Natural killer cell (primary cell): ENCODE measurements at regions not wholly inside any gene's neighbourhood (a gene's known extent, or its start where the extent isn't known, plus 50 kb on each side); places are given as distances from the start of the nearest gene placed in this dataset.
A peak's percentile ranks its signal among the peaks of the same experiment; 100 is the strongest.

ENCODE experiments used
- ATAC-seq, 3 donors: fragments of 150-1000 bp in 2 of 3; fragments of 200-7000 bp in 1 of 3; cut with Tn5 transposase; 1 replicate in 1 of 3; 2 replicates in 2 of 3; pipeline ENCODE4 v1.10.0; 2021; ENCODE audit warnings: mild to moderate bottlenecking in 2 of 3, moderate library complexity in 2 of 3
- DNase-seq, 2 donors: peaks; one replicate each; pipeline versions ENCODE4 v3.0.0 to v3.0.0-alpha.2; 2013 to 2021; ENCODE audit warnings: mixed read lengths in 1 of 2
- H3K27ac ChIP-seq: one replicate; pipeline ENCODE4 v1.5.1; 2013; ENCODE audit warnings: mild to moderate bottlenecking, low read length
- H3K27me3 ChIP-seq: one replicate; pipeline ENCODE4 v1.6.1; 2013; ENCODE audit warnings: low read length; ENCODE audit not compliant: control insufficient read depth, insufficient read depth
- H3K36me3 ChIP-seq: one replicate; pipeline ENCODE4 v1.6.1; 2013; ENCODE audit warnings: low read length; ENCODE audit not compliant: control insufficient read depth, insufficient read depth
- H3K4me1 ChIP-seq: one replicate; pipeline ENCODE4 v1.6.1; 2013; ENCODE audit warnings: low read length; ENCODE audit not compliant: control insufficient read depth, insufficient read depth
- H3K4me3 ChIP-seq: one replicate; pipeline ENCODE4 v1.5.1; 2013; ENCODE audit warnings: low read length
- H3K9me3 ChIP-seq: one replicate; pipeline ENCODE4 v1.6.1; 2013; ENCODE audit warnings: low read length; ENCODE audit not compliant: control insufficient read depth, insufficient read depth
- H3K27ac Mint-ChIP-seq, 2 donors: one replicate each; pipeline ENCODE4 v1.8.0; 2022; ENCODE audit warnings: mild to moderate bottlenecking in 2 of 2, mixed read lengths in 2 of 2, moderate library complexity in 1 of 2
- H3K27me3 Mint-ChIP-seq, 2 donors: one replicate each; pipeline ENCODE4 v1.8.0; 2022; ENCODE audit warnings: low read depth in 2 of 2, mixed read lengths in 2 of 2
- H3K36me3 Mint-ChIP-seq: one replicate; pipeline ENCODE4 v1.8.0; 2022; ENCODE audit warnings: mixed read lengths
- H3K4me1 Mint-ChIP-seq, 2 donors: one replicate each; pipeline ENCODE4 v1.8.0; 2022; ENCODE audit warnings: mixed read lengths in 2 of 2
- H3K4me3 Mint-ChIP-seq: one replicate; pipeline ENCODE4 v1.8.0; 2022; ENCODE audit warnings: mild to moderate bottlenecking, moderate library complexity, mixed read lengths
- H3K9me3 Mint-ChIP-seq, 2 donors: one replicate each; pipeline ENCODE4 v1.8.0; 2022; ENCODE audit warnings: mixed read lengths in 2 of 2
- CTCF ChIP-seq: fragments of 200-600 bp; IDR thresholded peaks from one replicate; pipeline ENCODE4 v1.8.0; 2022; ENCODE audit warnings: antibody characterized with exemption
- WGBS: methylation state at CpG from one replicate; pipeline ENCODE4 v1.1.7; 2013; ENCODE audit warnings: missing lambda C conversion rate; ENCODE audit not compliant: insufficient coverage; 5-methylcytosine and 5-hydroxymethylcytosine counted together
- intact Hi-C: fragments of 100-400 bp; cut with micrococcal nuclease; formaldehyde crosslinking; loops from one replicate; pipeline ENCODE4 v1.14.2; 2022

- H3K9me3 ChIP-seq = no peaks in the 10 kb centered on the region
- H3K4me1 Mint-ChIP-seq = no peaks in the 10 kb centered on the region
- DNase-seq = no peak
- no peak overlapping the region for H3K4me3 ChIP-seq
- no peak for TF ChIP-seq CTCF
- H3K36me3 ChIP-seq = no peaks in the 10 kb centered on the region
- no peaks in the 10 kb centered on the region for H3K27me3 Mint-ChIP-seq
- no peaks in the 10 kb centered on the region for H3K36me3 Mint-ChIP-seq
- H3K27ac ChIP-seq = no peak overlapping the region
- H3K27ac Mint-ChIP-seq = no peak overlapping the region
- H3K4me1 ChIP-seq = no peaks in the 10 kb centered on the region
- no peaks in the 10 kb centered on the region for H3K27me3 ChIP-seq
- intact Hi-C loops = no loop called here
- WGBS = 66% methylated on average over 8 of the region's 8 CpGs
- ATAC-seq = no peak
- peaks cover 18 to 32% of the 10 kb centered on the region in 2 donors for H3K9me3 Mint-ChIP-seq
- H3K4me3 Mint-ChIP-seq = no peak overlapping the region
Observed at GRCh38 chr6:145491126-145491525, 244.2 kb downstream of the EPM2A start.

GRCh38 chr6:145497006-145497405, 238.3 kb downstream of the EPM2A start:
- Histone ChIP-seq H3K4me3 (no peak overlapping the region), H3K27me3 (no peaks in the 10 kb centered on the region), H3K27ac (no peak overlapping the region), H3K4me1 (no peaks in the 10 kb centered on the region), H3K9me3 (peaks cover 10% of the 10 kb centered on the region), H3K36me3 (no peaks in the 10 kb centered on the region)
- TF ChIP-seq CTCF = no peak
- ATAC-seq (no peak), DNase-seq (no peak)
- no peaks in the 10 kb centered on the region for H3K36me3 Mint-ChIP-seq
- H3K27me3 Mint-ChIP-seq = no peaks in the 10 kb centered on the region
- no peaks in the 10 kb centered on the region for H3K4me1 Mint-ChIP-seq
- H3K4me3 Mint-ChIP-seq = no peak overlapping the region
- intact Hi-C loops = no loop called here
- 49% methylated on average over 2 of the region's 2 CpGs for WGBS
- H3K27ac Mint-ChIP-seq = no peak overlapping the region
- peaks cover 10 to 27% of the 10 kb centered on the region in 2 donors for H3K9me3 Mint-ChIP-seq

- no peaks in the 10 kb centered on the region for H3K4me1 Mint-ChIP-seq
- Histone ChIP-seq H3K36me3 (no peaks in the 10 kb centered on the region), H3K27me3 (no peaks in the 10 kb centered on the region), H3K4me1 (no peaks in the 10 kb centered on the region), H3K27ac (no peak overlapping the region), H3K9me3 (peaks cover 12% of the 10 kb centered on the region), H3K4me3 (no peak overlapping the region)
- H3K4me3 Mint-ChIP-seq = no peak overlapping the region
- no peak for TF ChIP-seq CTCF
- no peaks in the 10 kb centered on the region for H3K36me3 Mint-ChIP-seq
- ATAC-seq (no peak), DNase-seq (no peak)
- intact Hi-C loops = no loop called here
- H3K9me3 Mint-ChIP-seq = peaks cover 10 to 24% of the 10 kb centered on the region in 2 donors
- H3K27me3 Mint-ChIP-seq = no peaks in the 10 kb centered on the region
- H3K27ac Mint-ChIP-seq = no peak overlapping the region
- 76% methylated on average over 4 of the region's 4 CpGs for WGBS
Observed at GRCh38 chr6:145498425-145498824, 236.9 kb downstream of the EPM2A start.

- H3K27ac ChIP-seq = no peak overlapping the region
- no peak for ATAC-seq
Observed at GRCh38 chr6:145502416-145502815, 232.9 kb downstream of the EPM2A start.

More at GRCh38 chr6:145502416-145502815, 232.9 kb downstream of the EPM2A start:
- Mint-ChIP-seq H3K9me3 (peaks cover 2 to 20% of the 10 kb centered on the region in 2 donors), H3K27me3 (no peaks in the 10 kb centered on the region), H3K4me1 (no peaks in the 10 kb centered on the region), H3K4me3 (no peak overlapping the region), H3K36me3 (peaks cover 6% of the 10 kb centered on the region), H3K27ac (no peak overlapping the region)
- H3K4me3 ChIP-seq = no peak overlapping the region
- H3K9me3 ChIP-seq = peaks cover 9% of the 10 kb centered on the region
- no peaks in the 10 kb centered on the region for H3K4me1 ChIP-seq
- no peaks in the 10 kb centered on the region for H3K27me3 ChIP-seq
- intact Hi-C loops = no loop called here
- TF ChIP-seq CTCF = no peak
- no CpG with 5 or more reads among the region's 1 CpG for WGBS
- DNase-seq = peak in 1 of 2 donors; percentile 5
- no peaks in the 10 kb centered on the region for H3K36me3 ChIP-seq
